22Rv1 (cell line): ENCODE measurements at regions not wholly inside any gene's neighbourhood (a gene's known extent, or its start where the extent isn't known, plus 50 kb on each side); places are given as distances from the start of the nearest gene placed in this dataset.

Experiments
- H3K27ac ChIP-seq: fragments of 450-650 bp; 2 replicates; pipeline ENCODE4 v1.5.1; 2017
- ZFX ChIP-seq: fragments of 450-650 bp; IDR thresholded peaks from 2 replicates; pipeline ENCODE4 v1.6.1; 2017; ENCODE audit warnings: antibody characterized with exemption, borderline replicate concordance
- TF ChIP-seq, protein P1 (sequence below): fragments of 450-650 bp; IDR thresholded peaks from 2 replicates; pipeline ENCODE4 v1.5.1; 2017; ENCODE audit warnings: mild to moderate bottlenecking

DNA sequence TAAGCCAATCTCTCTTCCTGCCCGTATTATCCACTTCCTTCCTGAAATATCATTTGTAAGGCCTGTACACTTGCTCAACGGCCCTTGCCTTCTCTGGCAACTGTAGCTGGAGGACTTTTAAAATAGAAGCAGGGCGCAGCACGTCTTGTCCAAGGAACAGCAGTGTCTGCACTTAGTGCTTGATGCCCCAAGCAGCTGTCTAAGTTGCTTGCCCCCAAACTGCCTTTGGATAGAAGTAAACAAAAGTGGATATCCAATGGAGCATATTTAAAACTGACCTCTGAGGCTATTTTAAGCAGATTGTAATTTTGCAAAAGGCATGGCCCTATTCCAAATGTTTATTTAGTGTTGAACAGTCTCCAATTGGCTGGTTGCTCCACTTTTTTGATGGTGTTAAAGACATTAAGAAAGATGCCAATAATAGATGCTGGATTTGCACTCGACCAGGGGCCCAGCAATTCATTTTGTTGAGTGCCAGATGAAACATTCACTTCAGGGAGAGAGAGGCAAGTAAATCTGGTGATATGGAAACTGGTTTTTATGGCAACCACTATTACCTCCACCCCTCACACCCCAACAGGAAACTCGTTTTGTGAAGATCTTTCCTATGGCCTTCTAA, 526.8 kb upstream of the TBL1XR1 start:
- TF ChIP-seq, protein P1, sequence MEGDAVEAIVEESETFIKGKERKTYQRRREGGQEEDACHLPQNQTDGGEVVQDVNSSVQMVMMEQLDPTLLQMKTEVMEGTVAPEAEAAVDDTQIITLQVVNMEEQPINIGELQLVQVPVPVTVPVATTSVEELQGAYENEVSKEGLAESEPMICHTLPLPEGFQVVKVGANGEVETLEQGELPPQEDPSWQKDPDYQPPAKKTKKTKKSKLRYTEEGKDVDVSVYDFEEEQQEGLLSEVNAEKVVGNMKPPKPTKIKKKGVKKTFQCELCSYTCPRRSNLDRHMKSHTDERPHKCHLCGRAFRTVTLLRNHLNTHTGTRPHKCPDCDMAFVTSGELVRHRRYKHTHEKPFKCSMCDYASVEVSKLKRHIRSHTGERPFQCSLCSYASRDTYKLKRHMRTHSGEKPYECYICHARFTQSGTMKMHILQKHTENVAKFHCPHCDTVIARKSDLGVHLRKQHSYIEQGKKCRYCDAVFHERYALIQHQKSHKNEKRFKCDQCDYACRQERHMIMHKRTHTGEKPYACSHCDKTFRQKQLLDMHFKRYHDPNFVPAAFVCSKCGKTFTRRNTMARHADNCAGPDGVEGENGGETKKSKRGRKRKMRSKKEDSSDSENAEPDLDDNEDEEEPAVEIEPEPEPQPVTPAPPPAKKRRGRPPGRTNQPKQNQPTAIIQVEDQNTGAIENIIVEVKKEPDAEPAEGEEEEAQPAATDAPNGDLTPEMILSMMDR = no peak
- no peak for TF ChIP-seq ZFX
- 0 out of 2 replicates have a peak overlapping the region, but pooled peaks have one; percentile 21 for H3K27ac ChIP-seq

- TF ChIP-seq, protein P1 = no peak
- TF ChIP-seq ZFX = no peak
- H3K27ac ChIP-seq = no peak overlapping the region
Measured at GRCh38 chr3:177725165-177725564, 527.9 kb upstream of the TBL1XR1 start.

DNA sequence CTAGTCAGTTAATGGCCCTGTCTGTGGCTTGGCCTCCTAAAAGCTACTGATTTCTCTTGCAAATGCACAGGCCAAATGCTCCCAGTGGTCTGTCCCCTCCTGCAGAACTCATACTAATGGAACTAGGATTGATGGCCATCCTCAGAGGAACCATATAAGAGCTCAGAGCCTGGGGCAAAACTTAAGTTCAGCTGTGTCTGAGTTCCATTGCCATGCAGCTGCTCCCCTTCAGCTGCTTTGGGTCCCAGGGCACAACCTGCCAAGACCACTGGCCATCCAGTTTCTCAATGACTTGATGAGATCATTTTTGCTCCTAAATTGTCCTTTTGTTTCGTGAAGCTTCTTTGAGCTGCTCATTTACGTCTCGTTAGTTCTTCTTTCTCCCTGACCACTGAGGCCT, 529.5 kb upstream of the TBL1XR1 start:
- TF ChIP-seq ZFX = no peak
- TF ChIP-seq, protein P1 = no peak
- H3K27ac ChIP-seq = no peak overlapping the region

DNA sequence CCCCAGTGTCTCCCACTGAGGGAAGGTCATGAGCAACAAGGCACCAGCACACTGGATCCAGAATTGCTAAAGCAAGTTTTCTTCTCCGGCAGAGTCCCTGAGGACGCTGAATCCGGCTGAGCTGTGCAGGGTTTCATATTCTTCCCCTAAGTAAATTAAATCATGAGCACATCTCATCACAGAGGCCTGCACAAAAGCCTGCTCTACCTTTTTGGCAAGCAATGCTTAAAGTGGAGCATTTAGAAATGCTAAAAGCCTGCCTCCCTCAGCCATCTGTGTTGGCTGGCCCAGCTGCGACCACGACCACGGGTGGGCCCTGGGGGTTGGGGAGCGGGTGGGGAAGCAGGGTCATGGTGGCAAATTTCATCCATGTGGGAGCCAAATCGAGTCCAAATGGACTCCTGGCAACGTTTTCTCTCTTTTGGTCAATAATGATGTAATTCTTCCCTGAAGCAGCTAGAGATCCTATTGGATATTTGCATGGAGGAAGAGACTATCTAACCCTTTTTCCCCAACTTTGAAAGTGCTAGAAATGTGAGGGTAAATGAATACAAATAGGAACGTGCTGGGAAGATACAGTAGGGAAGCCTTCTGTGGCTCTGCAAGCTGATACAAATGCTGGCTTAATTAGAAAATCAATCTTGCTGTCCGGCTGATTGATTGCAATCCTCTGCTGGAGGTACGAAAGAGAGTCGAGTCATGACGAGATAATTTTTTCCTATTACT, 532.8 kb upstream of the TBL1XR1 start:
- TF ChIP-seq, protein P1 = no peak
- TF ChIP-seq ZFX = no peak
- H3K27ac ChIP-seq = no peak overlapping the region

DNA sequence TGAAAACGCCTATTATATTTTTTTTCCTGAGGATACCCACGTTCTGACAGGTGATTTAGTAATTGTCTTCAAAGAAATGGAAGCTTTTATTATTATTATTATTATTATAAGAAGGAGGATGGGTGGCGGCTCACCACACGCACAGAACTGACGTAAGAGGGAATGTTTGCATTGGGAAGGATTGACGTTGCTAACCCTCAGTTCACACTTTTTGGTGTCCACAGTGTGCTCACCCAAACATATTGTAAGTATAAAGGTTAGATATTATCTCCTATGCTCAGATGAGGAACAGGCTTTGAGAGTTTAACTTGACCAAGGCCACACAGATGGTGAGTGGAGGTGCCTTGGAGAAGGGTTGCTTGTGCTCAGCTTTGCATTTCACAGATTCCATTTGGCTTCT, 533.5 kb upstream of the TBL1XR1 start:
- no peak overlapping the region for H3K27ac ChIP-seq
- TF ChIP-seq, protein P1 = no peak
- no peak for TF ChIP-seq ZFX

GRCh38 chr3:177731644-177732268, 534.5 kb upstream of the TBL1XR1 start:
- no peak overlapping the region for H3K27ac ChIP-seq
- no peak for TF ChIP-seq ZFX
- TF ChIP-seq, protein P1 = no peak

GRCh38 chr3:177733233-177733632, 536.0 kb upstream of the TBL1XR1 start:
- TF ChIP-seq, protein P1 = no peak
- TF ChIP-seq ZFX = no peak
- H3K27ac ChIP-seq = no peak overlapping the region
